ENCODE measurements at regions not wholly inside any gene's neighbourhood (a gene's known extent, or its start where the extent isn't known, plus 50 kb on each side); places are given as distances from the start of the nearest gene placed in this dataset.

GRCh38 chr17:28267720-28268609, 51.0 kb upstream of the TMEM97 start:
- TF ChIP-seq CTCF (IDR thresholded peaks at IDR 0.05) (no peak), POLR2A (IDR thresholded peaks at IDR 0.05) (no peak)
